ENCODE measurements at regions not wholly inside any gene's neighbourhood (a gene's known extent, or its start where the extent isn't known, plus 50 kb on each side); places are given as distances from the start of the nearest gene placed in this dataset.

GRCh38 chr19:30873003-30873402, 476.2 kb downstream of the TSHZ3 start:
- Histone ChIP-seq H2BK120ac (replicated peaks; ENCODE audit: low read depth, low read length) (no peak overlapping the region), H3K36me3 (ENCODE audit: control insufficient read depth in 2 of 4, insufficient read depth in 4 of 4, low read length in 3 of 4) (no peaks in the 10 kb centered on the region), H4K5ac (ENCODE audit: insufficient read length, low read depth, low read length) (no peak overlapping the region), H3K23ac (ENCODE audit: insufficient read length) (no peak overlapping the region), H2BK15ac (ENCODE audit: low read length) (no peak overlapping the region), H3K27me3 (replicated peaks in 1 of 4; ENCODE audit: control insufficient read depth in 3 of 4, extremely low read depth in 1 of 4, insufficient read depth in 3 of 4, low read length in 3 of 4) (no peaks in the 10 kb centered on the region), H3K79me2 (ENCODE audit: control insufficient read depth in 1 of 2, insufficient read depth in 2 of 2, low read length in 2 of 2) (no peaks in the 10 kb centered on the region), H3K9me3 (ENCODE audit: insufficient read depth in 2 of 2, low read depth in 1 of 2, low read length in 1 of 2) (no peaks in the 10 kb centered on the region), H4K20me1 (replicated peaks in 1 of 2; ENCODE audit: control insufficient read depth in 1 of 2, insufficient read depth in 2 of 2, low read length in 2 of 2) (no peaks in the 10 kb centered on the region), H2AK5ac (ENCODE audit: low read depth, low read length) (no peak overlapping the region), H2BK5ac (ENCODE audit: low read depth, low read length) (no peak overlapping the region), H3K56ac (replicated peaks; ENCODE audit: insufficient read length, low read depth, low read length) (no peak overlapping the region), H2AFZ (ENCODE audit: low read length) (no peak overlapping the region), H3K9ac (replicated peaks in 1 of 4; ENCODE audit: extremely low read depth in 1 of 4, low read depth in 3 of 4, low read length in 3 of 4) (no peak overlapping the region), H3K27ac (ENCODE audit: low read depth, low read length) (no peak overlapping the region), H3K4me2 (ENCODE audit: insufficient read depth in 1 of 2, low read depth in 2 of 2, low read length in 2 of 2) (no peak overlapping the region), H2BK20ac (ENCODE audit: low read length) (no peak overlapping the region), H3K18ac (ENCODE audit: extremely low read depth, low read length) (no peak overlapping the region), H4K91ac (replicated peaks; ENCODE audit: insufficient read length, low read length) (no peak overlapping the region), H3K79me1 (ENCODE audit: low read depth, low read length) (no peaks in the 10 kb centered on the region), H2BK12ac (ENCODE audit: low read depth, low read length) (no peak overlapping the region), H3K14ac (ENCODE audit: insufficient read length) (no peak overlapping the region), H3K4me3 (ENCODE audit: extremely low read depth in 1 of 4, insufficient read depth in 2 of 4, low read depth in 3 of 4, low read length in 4 of 4) (no peak overlapping the region), H3K23me2 (ENCODE audit: low read depth, low read length) (no peaks in the 10 kb centered on the region), H3K4me1 (replicated peaks in 1 of 4; ENCODE audit: control insufficient read depth in 3 of 4, insufficient read depth in 4 of 4, low read length in 3 of 4) (no peaks in the 10 kb centered on the region), H3K4ac (replicated peaks; ENCODE audit: insufficient read length, low read depth, low read length) (no peak overlapping the region), H4K8ac (ENCODE audit: extremely low read depth, insufficient read depth, low read length) (no peak overlapping the region)
- DNase-seq (ENCODE audit: low read depth in 1 of 2, low spot score in 2 of 2), result no peak
- ChIA-PET CTCF (ENCODE audit: partially characterized antibody) (interaction anchor here (0.9 to 1.6 kb wide), 3 partner anchors 11 to 99 kb away, joined by 3 to 4 read pairs (median 3); no protein-coding TSS in a partner anchor), POLR2A (ENCODE audit: partially characterized antibody) (no interaction called here)
- 81% methylated on average over 2 of the region's 2 CpGs; no CpG with 5 or more reads in 1 of the 2 experiments for WGBS, 2 experiments (ENCODE audit: extremely low coverage in 1 of 2, insufficient coverage in 1 of 2, insufficient read length in 1 of 2, insufficient replicate concordance in 2 of 2, low coverage in 1 of 2, low lambda C conversion rate in 2 of 2, missing lambda C conversion rate in 1 of 2)
- FAIRE-seq, result no peak
- TF ChIP-seq KDM5A (IDR thresholded peaks at IDR 0.05; ENCODE audit: low read length) (no peak), MAX (IDR thresholded peaks at IDR 0.05) (no peak), TAF7 (optimal IDR thresholded peaks at IDR 0.05; ENCODE audit: borderline replicate concordance, low read depth, low read length) (no peak), KDM1A (IDR thresholded peaks at IDR 0.05; ENCODE audit: borderline replicate concordance, low read length) (no peak)
